Ishikawa (cell line): ENCODE measurements at regions not wholly inside any gene's neighbourhood (a gene's known extent, or its start where the extent isn't known, plus 50 kb on each side); places are given as distances from the start of the nearest gene placed in this dataset.

Source experiments
- CEBPB ChIP-seq: IDR thresholded peaks from 2 replicates; pipeline ENCODE4 v1.6.1; 2012
- CREB1 ChIP-seq: IDR thresholded peaks from 2 replicates; pipeline ENCODE4 v1.6.1; 2012; ENCODE audit warnings: low read depth
- EGR1 ChIP-seq: IDR thresholded peaks from 2 replicates; pipeline ENCODE4 v1.6.1; 2012
- EP300 ChIP-seq: IDR thresholded peaks from 2 replicates; pipeline ENCODE4 v1.6.1; 2012; ENCODE audit warnings: borderline replicate concordance
- FOXM1 ChIP-seq: IDR thresholded peaks from 2 replicates; pipeline ENCODE4 v1.6.1; 2012; ENCODE audit warnings: low read depth, borderline replicate concordance
- MAX ChIP-seq: IDR thresholded peaks from 2 replicates; pipeline ENCODE4 v1.6.1; 2012
- NFIC ChIP-seq: IDR thresholded peaks from 2 replicates; pipeline ENCODE4 v1.6.1; 2012
- RAD21 ChIP-seq: IDR thresholded peaks from 2 replicates; pipeline ENCODE4 v1.6.1; 2012; ENCODE audit warnings: low read depth
- TAF1 ChIP-seq: IDR thresholded peaks from 2 replicates; pipeline ENCODE4 v1.6.1; 2012; ENCODE audit warnings: low read depth, mild to moderate bottlenecking
- TCF12 ChIP-seq: IDR thresholded peaks from 2 replicates; pipeline ENCODE4 v1.6.1; 2012; ENCODE audit warnings: low read depth
- TEAD4 ChIP-seq: IDR thresholded peaks from 2 replicates; pipeline ENCODE4 v1.6.1; 2012
- USF1 ChIP-seq: IDR thresholded peaks from 2 replicates; pipeline ENCODE4 v1.6.1; 2012
- YY1 ChIP-seq: IDR thresholded peaks from 2 replicates; pipeline ENCODE4 v1.6.1; 2012; ENCODE audit warnings: low read depth
- ZBTB7A ChIP-seq: IDR thresholded peaks from 2 replicates; pipeline ENCODE4 v1.6.1; 2012; ENCODE audit warnings: low read depth
- TF ChIP-seq, protein P1 (sequence below): IDR thresholded peaks from 2 replicates; pipeline ENCODE4 v1.6.1; 2012; ENCODE audit warnings: low read depth, mild to moderate bottlenecking

DNA sequence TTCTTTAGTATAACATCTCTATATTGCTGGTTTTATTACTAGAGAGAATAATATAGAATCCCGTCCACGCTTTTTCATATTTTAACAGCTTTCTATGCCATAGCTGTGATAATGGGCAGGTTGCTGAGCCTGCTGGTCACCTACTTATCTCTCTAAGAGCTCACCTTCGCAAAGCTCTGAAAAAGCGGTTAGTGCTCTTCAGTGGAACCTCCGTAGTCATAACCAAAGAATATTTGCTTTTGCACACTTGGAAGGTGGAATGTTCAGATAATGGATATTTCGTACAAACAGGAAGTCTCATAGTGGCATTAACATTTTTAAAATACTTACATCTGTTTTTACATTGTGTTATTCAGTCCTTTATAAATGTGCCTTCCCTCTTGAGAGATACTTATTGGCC is 388.9 kb upstream of the ANO3 start:
- no peak for TF ChIP-seq TAF1
- TF ChIP-seq USF1 = no peak
- no peak for TF ChIP-seq FOXM1

DNA sequence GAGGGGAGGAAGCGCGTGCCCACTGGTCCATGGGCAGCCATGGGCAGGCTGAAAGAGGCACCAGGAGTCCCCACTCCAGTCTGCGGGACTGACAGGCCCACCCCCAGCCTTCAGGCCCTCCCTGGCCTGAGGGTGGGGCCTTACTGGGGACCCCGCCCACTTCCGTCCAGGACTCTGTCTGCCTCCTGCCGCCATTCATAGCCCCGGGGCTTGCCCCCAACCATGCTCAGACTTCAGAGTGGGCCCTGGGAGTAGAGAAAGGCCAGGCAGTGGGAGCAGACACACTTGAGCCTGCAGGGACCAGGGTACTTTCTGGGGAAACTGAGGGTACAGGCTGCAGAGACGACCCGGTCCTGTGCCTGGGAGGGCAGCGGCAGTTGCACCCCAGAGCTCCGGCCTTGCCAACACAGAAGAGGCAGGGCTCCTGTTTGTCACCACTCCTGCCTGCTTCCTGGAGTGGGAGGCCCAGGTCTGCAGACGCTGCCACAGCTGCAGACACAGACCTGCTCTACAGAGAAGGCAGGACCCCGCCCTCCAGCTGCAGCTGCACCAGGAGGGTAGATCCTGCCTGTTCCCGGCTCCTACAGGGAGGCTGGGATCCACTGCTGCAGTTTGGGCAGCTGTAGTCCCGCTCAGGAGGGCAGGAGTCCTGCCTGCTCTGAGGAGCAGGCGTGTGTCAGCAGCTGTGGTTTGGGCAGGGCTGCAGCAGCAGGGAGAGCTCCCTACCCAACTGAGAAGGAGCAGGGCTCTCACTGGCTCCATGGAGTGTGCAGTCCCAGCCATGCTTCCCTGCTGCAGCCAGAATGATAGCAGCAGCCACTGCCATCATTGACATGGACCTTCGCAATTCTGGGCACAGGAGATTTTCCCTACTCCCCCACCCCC is 387.9 kb upstream of the ANO3 start:
- TF ChIP-seq RAD21 (no peak), MAX (no peak), CREB1 (no peak), EP300 (no peak), USF1 (no peak), ZBTB7A (no peak), TAF1 (no peak), TCF12 (no peak), TEAD4 (no peak), CEBPB (no peak), YY1 (no peak), FOXM1 (no peak), NFIC (no peak)
- TF ChIP-seq, protein P1, sequence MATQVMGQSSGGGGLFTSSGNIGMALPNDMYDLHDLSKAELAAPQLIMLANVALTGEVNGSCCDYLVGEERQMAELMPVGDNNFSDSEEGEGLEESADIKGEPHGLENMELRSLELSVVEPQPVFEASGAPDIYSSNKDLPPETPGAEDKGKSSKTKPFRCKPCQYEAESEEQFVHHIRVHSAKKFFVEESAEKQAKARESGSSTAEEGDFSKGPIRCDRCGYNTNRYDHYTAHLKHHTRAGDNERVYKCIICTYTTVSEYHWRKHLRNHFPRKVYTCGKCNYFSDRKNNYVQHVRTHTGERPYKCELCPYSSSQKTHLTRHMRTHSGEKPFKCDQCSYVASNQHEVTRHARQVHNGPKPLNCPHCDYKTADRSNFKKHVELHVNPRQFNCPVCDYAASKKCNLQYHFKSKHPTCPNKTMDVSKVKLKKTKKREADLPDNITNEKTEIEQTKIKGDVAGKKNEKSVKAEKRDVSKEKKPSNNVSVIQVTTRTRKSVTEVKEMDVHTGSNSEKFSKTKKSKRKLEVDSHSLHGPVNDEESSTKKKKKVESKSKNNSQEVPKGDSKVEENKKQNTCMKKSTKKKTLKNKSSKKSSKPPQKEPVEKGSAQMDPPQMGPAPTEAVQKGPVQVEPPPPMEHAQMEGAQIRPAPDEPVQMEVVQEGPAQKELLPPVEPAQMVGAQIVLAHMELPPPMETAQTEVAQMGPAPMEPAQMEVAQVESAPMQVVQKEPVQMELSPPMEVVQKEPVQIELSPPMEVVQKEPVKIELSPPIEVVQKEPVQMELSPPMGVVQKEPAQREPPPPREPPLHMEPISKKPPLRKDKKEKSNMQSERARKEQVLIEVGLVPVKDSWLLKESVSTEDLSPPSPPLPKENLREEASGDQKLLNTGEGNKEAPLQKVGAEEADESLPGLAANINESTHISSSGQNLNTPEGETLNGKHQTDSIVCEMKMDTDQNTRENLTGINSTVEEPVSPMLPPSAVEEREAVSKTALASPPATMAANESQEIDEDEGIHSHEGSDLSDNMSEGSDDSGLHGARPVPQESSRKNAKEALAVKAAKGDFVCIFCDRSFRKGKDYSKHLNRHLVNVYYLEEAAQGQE = no peak

DNA sequence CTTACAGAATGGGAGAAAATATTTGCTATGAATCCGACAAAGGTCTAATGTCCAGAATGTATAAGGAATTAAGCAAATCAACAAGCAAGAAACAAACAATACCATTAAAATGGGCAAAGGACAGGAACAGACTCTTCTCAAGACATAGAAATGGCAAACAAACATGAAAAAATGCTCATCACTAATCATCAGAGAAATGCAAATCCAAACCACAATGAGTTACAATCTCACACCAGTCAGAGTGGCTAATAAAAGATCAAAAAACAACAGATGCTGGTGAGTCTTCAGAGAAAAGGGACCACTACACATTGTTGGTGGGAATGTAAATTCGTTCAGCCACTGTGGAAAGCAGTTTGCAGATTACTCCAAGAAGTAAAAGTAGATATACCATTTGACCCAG is 382.0 kb upstream of the ANO3 start:
- TF ChIP-seq, protein P1 = no peak
- TF ChIP-seq YY1 = no peak
- TF ChIP-seq CEBPB = no peak
- TF ChIP-seq TAF1 = no peak
- no peak for TF ChIP-seq TCF12
- no peak for TF ChIP-seq MAX
- TF ChIP-seq NFIC = no peak
- TF ChIP-seq FOXM1 = no peak
- no peak for TF ChIP-seq ZBTB7A
- no peak for TF ChIP-seq EGR1
- no peak for TF ChIP-seq USF1
- no peak for TF ChIP-seq EP300
- TF ChIP-seq TEAD4 = no peak

GRCh38 chr11:25953006-25953405 is 378.9 kb upstream of the ANO3 start:
- TF ChIP-seq ZBTB7A (no peak), RAD21 (no peak), TEAD4 (no peak), USF1 (no peak), CREB1 (no peak), TCF12 (no peak), TAF1 (no peak), CEBPB (no peak), FOXM1 (no peak), YY1 (no peak), NFIC (no peak), MAX (no peak), EGR1 (no peak), EP300 (no peak)
- TF ChIP-seq, protein P1 = no peak
